H54 (cell line): ENCODE measurements at regions not wholly inside any gene's neighbourhood (a gene's known extent, or its start where the extent isn't known, plus 50 kb on each side); places are given as distances from the start of the nearest gene placed in this dataset.

ENCODE experiments used
- DNase-seq: peaks from one replicate; pipeline ENCODE4 v3.0.0; 2011; ENCODE audit warnings: low spot score, mixed read lengths; ENCODE audit not compliant: insufficient read length
- FAIRE-seq: peaks from 3 replicates; lab custom pipeline; 2011; peaks lifted over from hg19 to GRCh38; lab: Jason Lieb, UNC
- POLR2A ChIP-seq: IDR thresholded peaks from 2 replicates; pipeline ENCODE4 v1.6.1; 2011; ENCODE audit warnings: low read depth, mild to moderate bottlenecking, low read length

- DNase-seq (no peak), FAIRE-seq (no peak)
- TF ChIP-seq POLR2A: no peak
Observed at GRCh38 chr3:27661797-27662196, 60.3 kb downstream of the EOMES start.

DNA sequence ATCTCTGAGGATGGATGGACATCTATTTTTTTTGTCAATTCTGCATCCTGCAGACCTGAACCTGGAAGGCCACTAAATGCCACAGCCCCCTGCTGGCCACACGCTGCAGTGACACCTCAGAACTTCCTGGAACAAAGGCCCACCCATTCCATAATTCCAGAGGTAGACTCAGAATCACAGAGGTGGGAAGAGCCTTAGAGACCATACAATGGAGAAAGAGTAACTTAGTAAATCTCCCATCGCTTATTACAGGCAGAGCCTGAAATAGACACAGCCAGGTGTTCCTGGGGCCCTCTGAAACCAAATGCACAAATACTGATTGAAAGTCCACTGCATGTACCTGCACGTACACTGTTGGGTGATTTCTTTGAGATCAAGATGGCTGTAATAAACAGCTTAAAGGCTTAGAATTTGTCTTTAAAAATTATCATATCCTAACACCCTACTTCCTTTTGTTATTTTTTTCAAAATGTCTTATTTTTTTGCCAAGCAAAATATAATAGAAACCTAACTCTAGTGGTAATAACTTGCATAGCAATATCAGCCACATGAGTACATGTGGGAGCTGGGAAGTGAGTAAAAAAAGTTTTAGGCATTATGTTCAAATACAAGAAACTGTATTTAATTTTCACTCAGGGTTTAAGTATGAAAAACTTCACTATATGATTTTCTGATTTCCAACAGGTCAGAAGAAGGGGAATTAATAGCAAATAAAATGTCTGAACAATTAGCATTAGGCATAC, 62.7 kb downstream of the EOMES start:
- no peak for DNase-seq
- no peak for TF ChIP-seq POLR2A

DNA sequence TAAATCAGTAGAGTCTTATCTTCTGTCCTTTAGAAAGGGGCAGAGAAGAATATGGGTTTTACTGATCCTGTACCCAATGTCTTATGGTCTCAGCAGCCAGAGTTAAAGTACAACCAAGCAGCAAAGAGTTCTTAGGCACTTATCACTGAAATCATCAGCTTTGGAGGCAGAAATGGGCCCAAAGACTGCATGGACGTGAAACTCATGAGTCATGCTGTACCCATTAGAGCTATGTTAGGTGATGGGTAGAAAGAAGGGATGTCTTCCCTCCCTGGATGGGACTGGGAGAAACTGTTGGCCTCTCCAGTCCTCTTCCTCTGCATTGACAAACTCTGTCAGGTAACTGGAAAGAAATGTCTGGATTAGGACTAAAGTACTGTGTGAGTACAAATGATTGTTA, 63.4 kb downstream of the EOMES start:
- DNase-seq: no peak
- no peak for TF ChIP-seq POLR2A
- no peak for FAIRE-seq

More for the DNA sequence above, 62.7 kb downstream of the EOMES start:
- FAIRE-seq: peak; percentile 15

DNA sequence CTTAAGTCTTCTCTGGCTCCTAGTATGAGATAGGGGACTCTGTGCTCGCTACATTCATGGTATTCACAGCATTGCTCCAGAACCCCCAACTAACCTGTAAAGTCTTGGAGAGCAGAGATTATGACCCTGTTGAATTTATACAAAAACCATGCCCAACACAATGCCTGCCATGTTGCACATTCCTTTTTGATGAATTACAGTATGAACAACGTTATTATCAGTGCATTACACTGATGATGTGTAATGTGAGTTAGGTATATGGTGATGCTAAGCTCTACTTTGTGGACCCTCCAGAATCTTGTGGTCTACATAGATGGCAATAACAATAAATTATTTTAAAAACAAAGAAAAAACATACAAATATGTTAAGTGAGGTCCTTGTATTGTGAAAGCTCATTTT, 64.3 kb downstream of the EOMES start:
- DNase-seq: no peak
- FAIRE-seq: no peak
- no peak for TF ChIP-seq POLR2A

- FAIRE-seq (peak; percentile 78), DNase-seq (peak; percentile 20)
- TF ChIP-seq POLR2A: no peak
Observed at GRCh38 chr3:27657404-27657803, 64.7 kb downstream of the EOMES start.

DNA sequence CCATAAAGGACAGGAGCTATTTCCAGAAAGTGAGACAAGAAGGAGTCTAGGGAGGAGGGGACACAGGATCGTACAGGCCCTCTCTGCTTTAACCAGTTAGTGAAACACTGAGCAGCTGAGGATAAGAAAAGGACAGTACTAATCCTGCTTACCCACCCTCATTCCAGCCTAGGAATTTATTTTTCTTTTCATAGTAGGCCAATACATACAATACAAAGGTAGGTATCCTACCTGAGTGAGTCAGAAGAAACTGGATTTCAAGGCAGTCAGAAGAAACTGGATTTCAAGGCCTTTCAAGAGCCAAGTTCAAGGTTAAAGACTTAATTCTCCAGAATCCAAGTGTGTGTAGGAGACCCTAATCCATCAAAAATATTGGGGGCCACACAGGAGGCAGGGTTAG, 65.3 kb downstream of the EOMES start:
- no peak for DNase-seq
- FAIRE-seq: no peak
- TF ChIP-seq POLR2A: no peak

DNA sequence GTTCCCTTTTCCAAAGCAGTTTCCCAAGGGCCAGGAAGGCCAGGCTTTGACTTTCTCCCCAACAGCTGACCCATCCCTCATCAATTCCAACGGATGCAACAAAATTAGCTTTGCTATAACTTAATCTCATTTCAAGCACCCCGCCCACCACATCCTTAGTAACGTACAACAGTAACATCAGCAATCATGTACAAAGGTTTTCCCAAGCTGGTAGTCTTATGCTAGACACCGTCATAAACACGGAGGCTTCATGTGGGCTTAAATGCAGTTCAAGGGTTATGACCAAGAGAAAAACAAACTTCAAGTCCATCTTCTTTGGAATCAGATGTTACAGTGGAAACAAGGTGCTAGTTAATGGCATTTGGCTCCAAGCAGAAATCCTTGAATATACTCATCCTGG, 66.6 kb downstream of the EOMES start:
- DNase-seq (no peak), FAIRE-seq (no peak)
- no peak for TF ChIP-seq POLR2A

DNA sequence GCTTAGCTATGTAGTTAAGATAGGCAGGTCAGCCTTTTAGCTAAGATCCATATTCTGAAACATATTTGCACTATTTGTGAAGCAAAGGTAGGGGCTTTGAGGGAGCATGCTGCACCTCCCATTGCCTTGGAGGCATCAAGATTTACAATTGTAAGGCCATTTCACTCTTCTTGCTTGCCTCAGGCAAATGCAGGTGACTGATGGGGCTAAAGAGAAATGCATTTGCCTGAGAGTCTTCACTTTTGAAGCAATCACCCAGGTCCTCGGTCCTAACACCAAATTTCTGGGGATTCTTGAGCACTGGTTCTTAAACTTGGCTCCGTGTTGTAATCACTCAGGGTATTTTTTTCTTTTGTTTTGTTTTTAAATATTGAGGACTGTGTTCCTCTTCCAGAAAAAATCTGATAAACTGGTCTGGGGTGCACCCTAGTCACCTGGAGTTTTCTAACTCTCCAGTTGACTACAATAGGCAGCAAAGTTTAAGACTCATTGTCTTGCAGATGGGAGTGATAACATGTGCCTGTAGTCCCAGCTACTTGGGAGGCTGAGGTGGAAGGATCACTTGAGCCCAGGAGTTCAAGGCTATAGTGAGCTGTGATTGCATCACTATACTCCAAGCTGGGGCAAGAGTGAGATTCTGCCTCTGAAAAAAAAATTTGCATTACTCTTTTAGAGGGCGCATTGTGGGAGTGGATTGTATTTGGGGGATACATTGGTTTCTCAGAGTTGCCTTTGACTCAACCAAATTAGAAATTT, 68.1 kb downstream of the EOMES start:
- no peak for TF ChIP-seq POLR2A
- no peak for DNase-seq
- no peak for FAIRE-seq

DNA sequence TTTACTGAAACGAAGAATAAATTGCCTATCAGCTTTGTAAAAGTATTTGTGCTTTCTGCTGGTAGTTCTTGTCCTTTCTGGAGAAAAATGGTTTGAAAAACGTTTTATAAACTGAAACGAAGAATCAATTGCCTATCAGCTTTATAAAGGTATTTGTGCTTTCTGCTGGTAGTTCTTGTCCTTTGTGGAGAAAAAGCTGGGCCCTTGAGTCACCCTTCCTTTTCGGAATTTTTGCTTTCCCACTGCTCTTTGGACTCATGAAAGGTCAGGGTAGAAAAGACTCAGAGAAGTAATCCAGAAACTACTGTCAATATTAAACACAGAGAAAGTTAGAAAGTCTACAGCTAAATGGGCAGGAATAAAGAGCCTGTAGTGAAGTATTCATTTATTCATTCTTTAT, 72.8 kb downstream of the EOMES start:
- DNase-seq (no peak), FAIRE-seq (no peak)
- TF ChIP-seq POLR2A: no peak

GRCh38 chr3:27646896-27647295, 75.2 kb downstream of the EOMES start:
- no peak for FAIRE-seq
- DNase-seq: no peak
- no peak for TF ChIP-seq POLR2A

- no peak for TF ChIP-seq POLR2A
- FAIRE-seq (no peak), DNase-seq (no peak)
Observed at GRCh38 chr3:27644941-27645340, 77.2 kb downstream of the EOMES start.

- DNase-seq (no peak), FAIRE-seq (no peak)
Observed at GRCh38 chr3:27643355-27643754, 78.8 kb downstream of the EOMES start.

GRCh38 chr3:27642796-27643195, 79.3 kb downstream of the EOMES start:
- DNase-seq: no peak
- no peak for FAIRE-seq
- no peak for TF ChIP-seq POLR2A

More at GRCh38 chr3:27643355-27643754, 78.8 kb downstream of the EOMES start:
- no peak for TF ChIP-seq POLR2A

- DNase-seq (no peak), FAIRE-seq (no peak)
- TF ChIP-seq POLR2A: no peak
Observed at GRCh38 chr3:27641888-27642601, 80.1 kb downstream of the EOMES start.
